H1 (cell line): ENCODE measurements at regions not wholly inside any gene's neighbourhood (a gene's known extent, or its start where the extent isn't known, plus 50 kb on each side); places are given as distances from the start of the nearest gene placed in this dataset.

ENCODE experiments used
- ATF3 ChIP-seq: IDR thresholded peaks from 2 replicates; pipeline ENCODE4 v1.6.1; 2011; ENCODE audit warnings: low read depth, mild to moderate bottlenecking, low read length; ENCODE audit not compliant: insufficient read depth
- SIX5 ChIP-seq: IDR thresholded peaks from 2 replicates; pipeline ENCODE4 v1.6.1; 2011; ENCODE audit warnings: mild to moderate bottlenecking, low read depth, low read length

- no peak for TF ChIP-seq ATF3
- TF ChIP-seq SIX5 = no peak
These were observed 371.5 kb upstream of the SETBP1 start (continued) for GRCh38 chr18:44309185-44309584.
